Epithelial cell of esophagus (primary cell): ENCODE measurements at regions not wholly inside any gene's neighbourhood (a gene's known extent, or its start where the extent isn't known, plus 50 kb on each side); places are given as distances from the start of the nearest gene placed in this dataset.

ENCODE experiments used
- DNase-seq: peaks from one replicate; pipeline ENCODE4 v3.0.0; 2010; ENCODE audit warnings: low read depth
- H3K4me3 ChIP-seq: 2 replicates; pipeline ENCODE4 v1.5.1; 2011; ENCODE audit warnings: mild to moderate bottlenecking, low read length, control low read depth
- TF ChIP-seq, protein P1 (sequence below): IDR thresholded peaks from 2 replicates; pipeline ENCODE4 v1.5.1; 2011; ENCODE audit warnings: low read depth, mild to moderate bottlenecking, low read length, control low read depth, inconsistent platforms; ENCODE audit not compliant: insufficient read depth; ENCODE audit errors: missing control alignments

DNA sequence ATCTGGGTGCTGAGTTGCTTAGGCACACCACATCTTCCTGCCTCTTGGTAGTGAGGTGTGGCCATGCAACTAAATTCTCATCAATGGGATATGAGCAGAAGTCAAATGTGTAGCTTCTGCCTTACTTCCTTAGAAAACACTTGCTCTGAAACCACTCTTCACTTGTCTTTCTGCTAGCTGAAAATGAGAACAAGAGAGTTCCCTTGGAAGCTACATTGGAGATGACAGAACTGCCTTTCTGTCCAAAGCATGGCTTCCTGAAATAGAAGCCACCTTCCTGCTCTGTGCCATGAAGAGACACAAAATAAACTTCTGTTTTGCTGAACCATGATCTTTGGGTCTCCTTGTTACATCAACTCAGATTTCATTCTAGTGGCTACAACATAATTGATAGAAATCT, 659.9 kb downstream of the IRS1 start:
- H3K4me3 ChIP-seq, result no peak overlapping the region
- DNase-seq, result no peak
- TF ChIP-seq, protein P1, sequence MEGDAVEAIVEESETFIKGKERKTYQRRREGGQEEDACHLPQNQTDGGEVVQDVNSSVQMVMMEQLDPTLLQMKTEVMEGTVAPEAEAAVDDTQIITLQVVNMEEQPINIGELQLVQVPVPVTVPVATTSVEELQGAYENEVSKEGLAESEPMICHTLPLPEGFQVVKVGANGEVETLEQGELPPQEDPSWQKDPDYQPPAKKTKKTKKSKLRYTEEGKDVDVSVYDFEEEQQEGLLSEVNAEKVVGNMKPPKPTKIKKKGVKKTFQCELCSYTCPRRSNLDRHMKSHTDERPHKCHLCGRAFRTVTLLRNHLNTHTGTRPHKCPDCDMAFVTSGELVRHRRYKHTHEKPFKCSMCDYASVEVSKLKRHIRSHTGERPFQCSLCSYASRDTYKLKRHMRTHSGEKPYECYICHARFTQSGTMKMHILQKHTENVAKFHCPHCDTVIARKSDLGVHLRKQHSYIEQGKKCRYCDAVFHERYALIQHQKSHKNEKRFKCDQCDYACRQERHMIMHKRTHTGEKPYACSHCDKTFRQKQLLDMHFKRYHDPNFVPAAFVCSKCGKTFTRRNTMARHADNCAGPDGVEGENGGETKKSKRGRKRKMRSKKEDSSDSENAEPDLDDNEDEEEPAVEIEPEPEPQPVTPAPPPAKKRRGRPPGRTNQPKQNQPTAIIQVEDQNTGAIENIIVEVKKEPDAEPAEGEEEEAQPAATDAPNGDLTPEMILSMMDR, result no peak

GRCh38 chr2:226137201-226137811, 662.3 kb downstream of the IRS1 start:
- TF ChIP-seq, protein P1, result no peak
- H3K4me3 ChIP-seq, result no peak overlapping the region
- DNase-seq, result peak; percentile 95

GRCh38 chr2:226136739-226137138, 662.9 kb downstream of the IRS1 start:
- DNase-seq, result peak; percentile 84
- H3K4me3 ChIP-seq, result no peak overlapping the region
- TF ChIP-seq, protein P1, result no peak

DNA sequence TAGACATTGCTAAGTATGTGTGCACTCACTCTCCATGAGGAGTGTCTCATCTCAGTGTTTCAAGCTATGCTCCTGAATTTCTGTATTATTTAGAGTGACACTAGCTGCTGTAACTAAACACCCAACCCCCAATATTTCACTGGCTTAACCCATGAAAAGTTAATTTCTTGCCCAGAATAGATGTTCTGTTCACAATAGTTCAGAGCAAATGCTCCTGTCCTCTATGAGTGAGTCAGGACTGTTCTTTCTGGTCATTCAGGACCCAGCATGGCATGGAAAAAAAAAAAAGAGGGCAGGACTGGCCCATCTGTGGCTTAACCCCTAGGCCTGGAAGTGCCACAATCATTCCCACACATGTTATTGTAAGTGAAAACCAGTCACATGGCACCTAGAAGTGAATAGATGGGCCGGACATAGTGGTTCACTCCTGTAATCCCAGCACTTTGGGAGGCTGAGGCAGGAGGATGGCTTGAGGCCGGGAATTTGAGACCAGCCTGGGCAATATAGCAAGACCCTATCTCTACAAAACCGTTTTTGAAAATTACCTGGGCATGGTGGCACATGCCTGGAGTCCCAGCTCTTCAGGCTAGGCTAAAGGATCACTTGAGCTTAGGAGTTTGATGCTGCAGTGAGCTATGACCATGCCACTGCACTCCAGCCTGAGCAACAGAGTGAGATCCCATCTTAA, 663.6 kb downstream of the IRS1 start:
- no peak overlapping the region for H3K4me3 ChIP-seq
- TF ChIP-seq, protein P1, result no peak
- no peak for DNase-seq

DNA sequence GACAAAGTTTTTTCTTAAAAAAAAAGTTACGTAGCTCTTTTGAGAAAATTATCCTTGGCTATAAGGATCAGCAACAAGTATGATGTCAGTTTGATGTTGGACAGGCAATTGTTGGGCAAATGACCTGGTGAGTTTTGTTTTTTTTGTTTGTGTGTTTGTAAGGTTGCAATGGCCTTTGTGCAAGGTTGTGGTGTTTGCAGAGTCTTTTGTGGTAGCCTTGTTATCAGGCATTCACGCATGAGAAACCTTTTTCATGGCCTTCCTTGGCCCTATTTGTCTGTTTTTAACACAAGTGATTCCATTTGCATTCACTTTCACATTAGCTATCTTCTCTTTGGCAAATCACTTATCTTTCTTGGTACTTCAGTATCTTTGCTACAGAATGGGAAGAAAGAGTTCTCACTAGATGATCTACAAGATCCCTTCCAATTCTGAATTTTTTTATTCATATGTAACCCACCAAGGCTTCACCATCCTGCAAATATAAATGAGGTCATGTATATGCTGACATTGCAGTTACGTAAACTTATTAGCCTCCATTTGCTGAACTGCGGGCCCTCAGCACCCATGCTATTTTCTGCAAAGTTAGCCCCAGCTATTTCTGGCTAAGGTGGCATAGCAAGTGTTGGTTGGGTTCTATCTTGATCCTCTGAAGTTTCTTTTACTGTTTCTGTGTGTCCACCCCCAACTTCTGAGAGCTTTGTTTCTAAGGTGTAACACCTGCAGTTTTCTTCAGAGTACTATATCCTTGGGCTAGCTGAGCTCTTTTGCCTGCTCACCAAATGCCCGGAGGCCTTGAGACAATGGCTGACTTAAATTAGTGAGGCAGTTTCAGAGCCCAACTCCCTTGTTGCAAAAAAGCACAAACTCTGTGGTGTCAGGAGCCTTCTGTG, 667.1 kb downstream of the IRS1 start:
- no peak overlapping the region for H3K4me3 ChIP-seq
- DNase-seq, result no peak
- TF ChIP-seq, protein P1, result no peak

GRCh38 chr2:226131299-226131784, 668.3 kb downstream of the IRS1 start:
- TF ChIP-seq, protein P1, result no peak
- no peak overlapping the region for H3K4me3 ChIP-seq
- DNase-seq, result no peak
